CD4-positive, alpha-beta T cell treated with Interleukin-4 for 1 hour (primary cell): ENCODE measurements at regions not wholly inside any gene's neighbourhood (a gene's known extent, or its start where the extent isn't known, plus 50 kb on each side); places are given as distances from the start of the nearest gene placed in this dataset.

Source experiments
- DNase-seq, 2 donors: peaks; one replicate each; pipeline ENCODE4 v3.0.0-alpha.2; 2020 to 2022

DNA sequence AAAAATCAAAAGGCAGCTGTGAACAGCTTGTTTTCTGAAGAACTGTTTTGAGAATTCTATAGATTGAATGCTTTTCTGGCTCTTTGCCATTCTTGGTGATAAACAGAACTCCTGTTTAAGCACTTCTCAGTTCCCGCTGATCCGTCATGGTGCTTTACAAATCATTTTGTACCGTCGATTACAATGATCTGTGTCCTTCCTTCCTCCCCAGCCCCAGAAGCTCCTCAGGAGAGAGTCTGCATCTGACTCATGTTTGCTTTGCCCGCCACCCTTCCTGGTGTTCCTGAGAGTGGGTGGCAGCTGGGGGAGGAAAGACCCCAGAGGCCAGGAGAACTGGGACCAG, 538.6 kb upstream of the MARCKS start:
- no peak for DNase-seq

DNA sequence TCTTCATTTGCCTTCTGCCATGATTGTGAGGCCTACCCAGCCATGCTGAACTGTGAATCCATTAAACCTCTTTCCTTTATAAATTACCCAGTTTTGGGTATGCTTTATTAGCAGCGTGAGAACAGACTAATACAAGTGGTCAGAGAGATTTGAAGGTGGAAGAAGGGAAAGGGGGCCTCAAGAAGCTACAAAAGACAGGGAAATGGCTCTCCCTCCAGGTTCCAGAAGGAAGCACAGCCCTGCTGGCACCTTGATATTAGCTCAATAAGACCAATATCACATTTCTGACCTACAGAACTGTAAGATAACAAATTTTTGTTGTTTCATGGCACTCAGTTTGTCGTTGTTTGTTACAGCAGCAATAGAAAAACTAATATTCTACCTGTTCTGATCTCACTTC, 536.5 kb upstream of the MARCKS start:
- DNase-seq = no peak

DNA sequence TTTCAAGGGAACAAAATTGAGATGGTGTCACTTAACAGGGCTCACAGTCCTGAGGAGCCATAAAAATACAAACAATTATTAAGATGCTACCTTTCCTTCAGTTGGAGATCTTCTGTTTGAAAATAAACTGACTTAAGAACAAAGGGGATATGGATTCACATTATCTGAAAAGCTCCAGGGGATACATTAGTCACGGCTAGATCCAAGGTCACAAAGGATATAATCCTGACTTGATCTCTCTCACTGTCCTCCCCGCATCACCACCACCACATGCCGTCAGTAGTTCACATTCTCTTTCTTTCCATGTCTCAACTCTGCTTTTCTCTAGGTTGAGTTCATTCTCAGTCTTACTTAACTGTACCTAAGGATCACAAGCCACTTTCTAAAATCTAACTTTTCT, 530.4 kb upstream of the MARCKS start:
- DNase-seq = no peak

DNA sequence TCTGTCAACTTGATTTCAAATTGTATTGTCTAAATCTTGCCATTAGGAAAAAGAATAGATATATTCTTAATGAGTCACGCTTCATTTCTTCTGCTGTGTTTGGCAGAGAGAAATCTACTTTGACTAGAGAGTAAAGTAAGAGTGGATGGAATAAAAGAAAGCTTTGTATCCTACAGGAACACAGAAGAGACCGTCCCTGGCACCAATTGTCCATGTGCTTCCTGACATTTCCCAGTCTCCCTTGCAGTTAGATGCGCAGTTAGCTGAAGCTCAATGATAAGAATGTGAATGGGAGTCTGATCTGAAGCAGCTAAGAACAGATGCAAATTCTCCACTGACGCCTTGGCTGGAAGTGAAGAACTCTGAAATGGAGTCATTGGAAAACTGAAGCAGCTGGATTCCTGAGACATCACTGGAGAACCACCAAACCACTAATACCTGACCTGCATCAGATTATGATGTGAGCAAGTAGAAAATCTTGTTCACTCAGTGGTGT, 528.2 kb upstream of the MARCKS start:
- no peak for DNase-seq

DNA sequence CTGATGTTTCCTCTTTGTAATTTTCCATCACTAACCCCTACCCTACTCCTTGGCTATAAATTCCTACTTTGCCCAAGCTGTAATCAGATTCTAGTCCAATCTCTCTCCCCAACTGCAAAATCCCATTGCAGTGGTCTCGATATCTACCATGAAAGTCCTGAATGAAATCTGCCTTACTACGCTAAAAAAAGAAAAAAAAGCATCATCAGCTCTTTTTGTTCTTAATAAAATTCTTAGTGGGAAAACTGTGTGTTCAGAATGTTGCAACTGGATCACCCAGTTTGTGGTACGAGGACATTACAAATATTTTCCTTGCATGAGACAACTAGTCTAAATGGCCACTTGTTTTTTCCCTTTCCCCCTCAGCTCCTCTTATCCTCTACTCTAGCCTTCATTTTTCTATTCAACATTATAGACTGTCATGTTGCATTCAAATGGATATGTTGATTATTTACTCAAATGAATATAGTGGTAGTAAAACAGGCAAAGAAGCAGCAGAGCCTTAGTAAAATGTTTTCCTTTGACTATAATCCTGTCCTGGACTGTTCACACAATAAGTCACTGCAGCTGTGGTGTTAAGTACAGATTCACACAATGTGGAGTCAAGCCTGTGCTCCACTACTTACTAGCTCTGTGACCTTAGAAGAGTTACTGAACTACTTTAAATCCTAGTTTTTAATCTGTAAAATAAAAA, 527.1 kb upstream of the MARCKS start:
- no peak for DNase-seq

DNA sequence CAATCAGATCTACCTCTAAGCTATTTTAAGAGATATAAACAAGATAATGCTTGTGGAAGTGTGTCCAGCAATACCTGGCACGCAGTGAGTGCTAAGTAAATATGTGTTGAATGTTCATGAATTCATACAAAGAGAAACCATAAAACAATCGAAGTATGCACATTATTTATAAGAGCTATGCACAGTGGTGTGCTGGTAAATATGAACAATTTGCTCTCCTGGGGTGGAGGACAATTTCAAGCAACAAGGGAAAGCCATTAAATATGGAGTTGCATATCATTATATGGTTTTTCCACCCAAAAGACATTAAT, 526.6 kb upstream of the MARCKS start:
- DNase-seq = no peak

DNA sequence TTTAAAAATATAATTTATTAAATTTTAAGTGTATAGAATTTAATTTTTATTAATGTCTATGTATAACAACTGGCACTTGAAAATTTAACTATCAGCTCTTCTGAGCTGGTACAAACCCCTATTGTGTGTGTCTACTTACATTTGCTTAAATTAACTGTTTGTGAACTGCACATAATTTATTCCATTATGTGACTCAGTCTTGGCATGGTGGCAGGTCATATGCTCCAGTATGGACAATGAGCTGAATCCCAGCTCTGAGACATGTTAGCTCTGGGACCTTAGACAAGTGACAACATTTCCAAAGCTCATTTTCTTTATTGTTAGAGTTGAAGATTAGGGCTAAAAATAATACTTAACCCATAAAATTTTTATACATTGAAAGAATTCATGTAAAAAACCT, 526.1 kb upstream of the MARCKS start:
- no peak for DNase-seq

DNA sequence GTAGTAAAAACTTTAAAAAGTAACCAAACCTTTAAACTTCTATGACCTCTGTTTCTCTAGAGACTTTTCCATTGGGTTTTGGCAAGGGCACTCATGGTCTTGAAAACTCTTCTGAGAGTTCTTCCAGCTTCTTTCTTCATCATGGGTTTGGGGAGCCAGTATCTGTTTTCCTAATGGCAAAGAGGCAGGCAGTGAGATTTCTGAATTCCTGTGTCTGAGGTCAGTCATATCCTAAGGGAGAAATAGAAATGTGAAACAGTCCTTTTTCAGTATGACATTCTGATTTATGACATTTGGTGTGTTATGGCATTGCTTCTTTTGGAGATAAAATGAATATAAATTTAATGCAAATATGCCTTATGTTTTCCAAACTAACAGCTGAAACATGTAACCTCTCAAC, 518.5 kb upstream of the MARCKS start:
- no peak for DNase-seq

DNA sequence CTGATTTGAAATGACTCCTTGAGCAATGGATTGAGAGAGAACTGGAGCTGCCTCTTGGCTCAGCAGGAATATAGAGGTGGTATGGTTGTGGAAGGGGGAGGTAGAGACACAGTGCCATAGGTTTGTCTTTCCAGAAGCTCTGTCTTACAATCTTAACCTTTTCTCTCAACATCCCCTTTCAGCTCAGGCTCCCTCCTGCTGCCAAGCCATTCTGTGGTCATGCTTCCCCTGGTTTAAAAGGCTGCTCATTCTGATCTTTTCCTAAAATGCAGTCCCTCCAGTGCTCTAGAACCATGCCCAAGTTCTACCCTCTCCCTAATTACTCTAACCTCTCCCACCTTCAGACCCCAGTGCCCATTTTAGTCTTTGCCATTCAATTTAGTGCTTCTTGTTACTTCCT, 517.9 kb upstream of the MARCKS start:
- DNase-seq = no peak

DNA sequence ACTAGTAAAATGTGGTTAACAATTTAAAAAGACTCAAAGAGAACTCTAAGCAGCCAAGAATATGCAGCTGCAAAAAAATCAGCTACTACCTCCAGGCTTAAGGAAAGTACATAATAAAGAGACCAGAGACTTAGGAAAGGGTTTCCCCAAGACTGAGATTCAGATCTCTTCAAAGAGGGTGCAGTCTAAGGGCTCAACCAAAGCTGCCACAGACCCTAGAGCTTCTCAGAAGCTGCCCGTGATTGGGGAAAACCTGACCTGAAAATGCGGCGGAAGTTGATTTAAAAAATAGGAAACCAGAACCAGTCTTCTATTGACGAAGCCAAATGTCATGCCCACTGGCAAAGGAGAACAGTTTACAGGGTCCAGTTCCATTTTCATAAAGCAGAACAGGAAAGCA, 516.8 kb upstream of the MARCKS start:
- DNase-seq = no peak

DNA sequence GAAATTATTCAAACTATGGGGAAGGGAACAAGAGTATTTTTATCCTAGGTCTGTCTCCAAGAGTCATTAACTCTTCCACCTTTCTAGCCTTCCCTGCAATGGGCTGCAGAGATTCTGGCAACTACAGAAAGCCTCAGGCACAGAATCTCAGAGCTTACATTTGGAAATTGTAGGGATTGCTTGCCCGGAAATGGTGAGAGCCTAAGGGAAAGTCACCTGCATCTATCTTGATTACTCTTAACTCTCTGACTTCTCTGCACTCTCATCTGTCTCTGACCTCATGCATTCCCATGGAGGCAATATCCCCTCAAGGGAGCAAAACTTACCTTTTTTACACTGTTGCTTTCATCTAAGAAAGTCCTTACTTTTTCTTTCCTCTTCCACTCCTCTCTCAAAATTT, 513.2 kb upstream of the MARCKS start:
- no peak for DNase-seq

DNA sequence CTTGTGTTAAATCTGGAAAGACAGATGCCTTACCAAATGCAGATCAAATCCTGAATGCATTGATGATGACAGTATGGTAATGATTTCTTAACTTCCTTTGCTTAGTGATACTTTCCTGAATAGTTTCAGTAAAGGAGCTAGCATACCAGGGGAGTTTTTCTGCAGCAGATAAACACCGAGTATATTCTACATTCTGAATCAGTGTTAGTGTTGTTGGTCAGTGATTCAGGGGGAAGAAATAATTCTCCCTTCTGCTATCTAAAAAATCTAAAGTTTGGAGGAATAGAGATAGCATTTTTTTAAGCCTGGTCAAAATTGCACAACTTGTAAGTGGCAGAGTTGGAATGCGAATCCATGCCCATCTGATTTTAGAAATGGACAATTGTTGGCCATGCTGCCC, 512.2 kb upstream of the MARCKS start:
- DNase-seq = no peak

DNA sequence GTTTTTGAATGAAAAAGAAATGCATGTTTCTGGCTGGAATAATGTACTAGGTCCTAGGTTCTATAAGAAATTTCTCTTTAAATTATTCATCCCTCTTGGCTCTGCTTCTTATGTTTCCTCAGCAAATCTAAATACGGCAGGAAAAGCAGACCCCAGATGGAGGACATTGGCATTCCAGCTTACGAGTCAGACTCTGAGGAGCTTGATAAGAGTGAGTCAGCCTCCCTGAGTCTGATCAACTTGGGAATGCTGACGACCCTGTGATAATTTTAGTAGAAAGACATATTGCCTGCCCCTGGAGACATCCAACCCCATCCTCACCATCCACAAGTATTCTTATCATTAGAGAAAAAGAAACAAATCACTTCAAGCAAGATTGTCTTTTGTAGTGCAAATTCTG, 509.7 kb upstream of the MARCKS start:
- DNase-seq = no peak

DNA sequence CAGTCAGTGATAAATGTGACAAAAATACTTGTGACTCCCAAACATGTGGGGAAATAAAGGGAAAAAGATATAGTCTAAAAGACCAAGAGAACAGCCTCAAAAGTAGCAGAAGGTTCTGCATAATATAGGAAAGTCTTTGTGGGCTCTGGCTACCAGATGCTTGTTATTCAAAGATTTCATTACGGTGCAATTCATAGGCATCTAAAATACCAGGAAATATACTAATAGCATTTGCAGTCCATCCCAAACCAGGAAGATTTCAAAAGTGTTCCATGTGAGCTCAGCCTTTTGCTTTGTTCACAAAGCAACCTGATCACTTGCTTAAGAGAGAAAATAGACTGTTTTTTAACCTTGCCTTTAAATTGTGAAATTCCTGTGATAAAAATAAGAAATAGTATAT, 506.7 kb upstream of the MARCKS start:
- DNase-seq = no peak

DNA sequence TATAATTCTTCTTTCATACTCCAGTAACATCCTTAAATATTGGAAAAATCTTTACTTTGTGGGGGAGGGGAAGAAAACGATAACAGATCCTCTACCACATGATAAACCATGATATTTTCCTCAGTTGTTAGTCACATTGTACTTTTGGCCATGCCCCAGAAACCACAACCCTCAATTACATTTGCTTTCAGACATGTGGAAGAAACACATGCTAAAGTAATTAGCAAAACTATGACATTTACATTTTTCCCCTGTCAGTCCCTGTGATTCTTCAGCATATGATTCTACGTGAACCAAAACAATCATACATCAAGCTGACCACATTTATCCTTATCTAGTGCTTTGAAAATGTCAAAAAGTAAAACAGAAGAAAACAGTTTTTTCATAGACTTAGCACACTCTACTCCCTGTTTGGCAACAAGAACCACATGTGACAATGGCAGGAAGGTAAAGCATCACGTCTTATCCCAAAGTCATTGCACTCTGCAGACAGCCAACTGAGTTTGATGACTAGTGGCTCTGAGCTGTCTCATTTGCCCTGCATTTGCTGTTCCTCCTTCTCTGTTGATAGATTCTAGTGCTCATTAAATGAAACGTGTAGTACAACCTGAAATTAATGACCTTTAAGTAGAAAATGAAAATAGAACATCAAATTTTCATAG, 505.8 kb upstream of the MARCKS start:
- DNase-seq = no peak

DNA sequence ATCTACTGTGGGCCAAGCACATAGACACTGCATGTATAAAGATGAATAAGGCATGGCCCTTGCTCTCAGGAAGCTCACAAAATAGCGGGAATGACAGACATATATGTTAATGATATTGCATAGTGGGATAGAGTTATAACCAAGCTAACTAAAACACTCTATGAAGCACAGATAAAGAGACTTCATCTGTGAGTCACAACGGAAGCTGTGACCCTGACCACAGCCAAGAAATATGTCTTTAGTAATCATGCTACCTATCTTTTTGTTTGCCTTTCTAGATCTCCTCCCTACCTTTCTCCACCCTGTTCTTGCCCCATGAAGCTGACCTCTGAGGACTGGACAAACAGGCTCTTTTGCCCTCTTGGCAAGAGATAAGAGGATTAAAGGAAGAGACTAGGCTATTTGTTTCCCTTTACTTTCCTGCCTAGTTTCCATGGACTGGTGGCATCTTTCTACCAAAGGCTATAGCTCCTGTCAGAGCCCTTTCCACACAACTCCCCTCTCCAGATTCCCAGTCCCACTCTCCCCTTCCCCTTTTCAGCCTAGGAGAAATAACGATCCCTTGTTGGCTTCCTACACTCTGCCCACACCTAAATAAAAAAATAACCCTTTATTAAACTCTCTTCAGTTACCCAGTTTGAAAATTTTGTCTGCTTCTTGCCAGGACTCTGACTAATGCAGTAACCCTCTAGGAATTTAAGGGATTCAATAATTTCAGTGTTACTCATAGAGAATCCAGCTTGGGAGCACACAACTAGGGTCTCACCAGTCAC, 504.9 kb upstream of the MARCKS start:
- no peak for DNase-seq

DNA sequence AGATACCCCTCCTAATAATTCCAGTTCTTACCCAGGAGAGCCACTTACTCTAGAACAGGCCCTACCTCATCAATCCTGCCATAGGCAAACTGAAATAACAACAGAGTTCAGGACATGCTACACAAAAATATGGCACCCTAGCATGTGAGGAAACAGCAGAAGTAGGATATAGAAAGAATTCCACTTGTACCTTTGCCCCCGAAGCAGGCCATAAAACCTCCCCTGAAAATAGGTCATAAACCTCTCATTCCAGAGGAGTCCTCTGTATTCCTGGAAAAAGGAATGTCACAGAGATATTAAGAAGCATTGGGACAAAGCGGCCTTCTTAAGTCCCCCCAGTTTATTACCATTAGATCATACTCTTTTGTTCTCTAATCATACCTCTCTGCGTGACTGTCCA, 504.3 kb upstream of the MARCKS start:
- DNase-seq = no peak

DNA sequence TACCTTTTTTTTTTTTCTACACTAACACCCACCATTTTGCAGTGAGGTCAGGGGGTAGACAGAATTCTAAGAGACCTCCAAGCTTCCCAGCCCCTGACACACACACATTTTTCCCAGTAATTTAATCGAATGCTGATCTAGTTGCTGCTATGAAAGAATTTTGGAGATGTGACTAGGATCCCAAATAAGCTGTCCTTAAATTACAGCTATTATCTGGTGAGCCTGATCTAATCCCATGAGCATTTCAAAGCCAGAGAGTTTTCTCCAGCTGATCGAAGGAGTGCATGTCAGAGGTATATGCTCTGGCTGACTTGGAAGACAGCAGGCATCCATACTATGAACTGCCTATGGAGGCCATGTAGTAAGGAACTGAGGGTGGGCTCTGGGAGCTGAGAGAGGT, 503.8 kb upstream of the MARCKS start:
- no peak for DNase-seq

DNA sequence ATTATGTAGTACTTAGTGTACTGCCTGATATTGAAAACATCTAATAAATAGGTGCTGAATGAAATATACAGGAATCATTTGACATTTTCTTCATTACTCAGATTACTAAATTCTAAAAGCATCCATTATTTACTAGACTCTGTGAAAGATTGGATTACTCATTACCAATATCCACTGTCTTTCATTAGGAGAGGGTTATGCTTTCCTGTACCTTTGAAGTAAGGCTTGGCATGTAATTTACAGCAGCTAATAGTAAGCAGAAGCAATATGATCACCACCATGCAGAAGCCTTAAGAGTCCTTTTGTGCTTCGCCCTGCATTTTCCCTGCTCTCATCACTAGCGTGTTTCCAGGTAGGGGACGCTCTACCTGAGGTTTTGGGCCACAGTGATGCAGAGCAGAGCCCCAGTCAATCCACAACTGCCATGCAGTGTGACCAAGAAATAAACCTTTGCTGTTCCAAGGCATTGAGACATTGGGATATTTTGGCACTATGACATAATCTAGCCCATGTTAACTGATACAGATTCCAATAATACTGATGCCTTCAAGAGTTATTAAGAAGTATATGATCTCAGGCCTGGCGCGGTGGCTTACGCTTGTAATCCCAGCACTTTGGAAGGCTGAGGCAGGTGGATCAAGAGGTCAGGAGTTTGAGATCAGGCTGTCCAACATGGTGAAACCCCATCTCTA, 502.8 kb upstream of the MARCKS start:
- DNase-seq = no peak

DNA sequence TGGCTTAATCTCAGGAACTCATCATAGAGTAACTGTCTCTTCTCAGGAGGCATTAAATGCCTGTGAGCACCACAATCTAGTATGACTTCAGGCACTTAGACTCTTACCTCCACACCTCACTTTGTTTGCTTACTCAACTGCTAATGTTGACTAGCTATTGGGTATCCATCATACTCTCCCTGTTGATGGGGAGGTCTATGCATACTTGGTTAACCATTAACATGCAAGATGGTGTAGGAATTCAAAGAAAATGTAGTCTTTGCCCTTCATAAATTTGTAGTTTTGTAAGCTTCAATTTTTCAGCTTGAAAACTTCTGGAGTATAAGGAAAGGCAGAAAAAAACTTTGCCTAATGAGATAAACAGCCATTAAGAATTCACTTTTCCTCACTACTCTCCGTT, 501.0 kb upstream of the MARCKS start:
- DNase-seq = no peak

DNA sequence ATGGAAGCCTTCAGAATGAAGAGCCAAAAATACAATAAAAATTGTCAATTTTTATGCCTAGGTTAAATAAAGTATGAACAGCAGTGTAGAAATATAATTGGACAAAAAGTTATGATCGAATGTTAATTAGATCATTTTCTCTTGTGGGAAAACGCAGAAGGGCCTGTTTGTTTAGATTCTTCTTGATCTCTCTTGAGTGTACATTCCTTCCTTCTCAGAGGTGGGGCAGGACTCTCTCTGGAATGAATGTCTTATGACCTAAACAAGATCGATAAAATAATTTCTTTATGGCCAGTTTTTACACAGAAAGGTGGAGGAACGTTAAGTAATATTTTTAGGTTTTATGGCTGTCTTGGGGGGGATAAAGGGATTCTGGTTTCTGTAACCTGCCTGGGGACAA, 500.1 kb upstream of the MARCKS start:
- no peak for DNase-seq

DNA sequence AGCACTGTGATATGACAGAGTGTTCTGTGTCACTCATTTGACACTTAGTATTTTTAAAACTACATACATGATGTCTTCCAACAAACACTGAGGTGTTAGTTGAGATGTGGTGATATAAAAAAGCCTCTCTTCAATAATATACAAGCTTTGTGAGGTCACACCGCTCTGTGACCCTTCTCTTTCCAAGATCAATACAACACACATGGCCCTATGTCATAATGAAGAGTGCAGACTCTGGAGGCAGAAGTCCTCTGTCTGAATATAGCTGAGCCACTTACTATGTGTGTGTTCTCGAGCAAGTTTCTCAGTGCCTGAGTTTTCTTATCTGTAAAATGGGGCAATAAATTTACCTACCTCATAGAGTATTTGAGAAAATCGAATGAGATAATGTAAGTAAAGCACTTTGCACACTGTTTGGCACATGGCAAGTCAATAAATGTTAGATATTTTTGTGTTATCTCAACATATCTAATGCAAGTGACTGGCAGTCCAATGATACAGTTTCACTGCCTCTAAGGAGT, 499.0 kb upstream of the MARCKS start:
- no peak for DNase-seq
